ENCODE measurements at regions not wholly inside any gene's neighbourhood (a gene's known extent, or its start where the extent isn't known, plus 50 kb on each side); places are given as distances from the start of the nearest gene placed in this dataset.

- no peak for ATAC-seq
Observed at GRCh38 chr12:124510301-124510970, 57.0 kb downstream of the NCOR2 start.

DNA sequence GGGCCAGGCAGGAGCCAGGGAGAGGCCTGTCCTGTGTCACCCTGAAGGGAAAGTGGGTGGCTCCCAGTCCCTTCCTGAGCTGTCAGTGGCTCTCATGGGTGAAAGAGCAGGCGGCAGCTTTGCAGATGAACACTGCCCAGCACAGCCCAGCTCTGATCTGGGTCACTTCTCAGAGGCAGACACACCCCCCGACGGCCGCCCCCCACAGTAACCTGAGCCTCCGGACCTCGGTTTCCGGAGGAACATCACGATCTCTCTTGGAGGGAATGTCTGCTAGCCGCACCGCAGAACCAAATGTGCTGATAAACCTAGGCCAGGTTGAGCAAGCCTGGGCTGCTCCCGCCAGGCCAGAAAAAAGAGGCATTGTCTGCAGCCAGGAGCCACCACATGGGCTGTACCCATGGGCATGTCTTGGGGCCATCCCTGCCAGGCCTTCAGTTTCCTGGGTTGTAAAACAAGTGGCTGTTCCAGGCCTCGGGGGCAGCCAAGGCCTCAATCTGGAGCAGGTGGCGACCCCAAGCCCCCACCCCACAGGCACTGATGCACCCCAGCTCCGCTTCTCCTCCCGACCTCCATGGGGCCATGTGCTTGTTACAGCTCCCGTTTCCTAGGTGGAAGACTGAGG, 57.6 kb downstream of the NCOR2 start:
- H3K4me1 ChIP-seq, result peaks cover 0 to 9% (median 2%) of the 10 kb centered on the region in 4 donors
- ATAC-seq, result peak; percentile 4 to 26 (median 20)
- H3K27me3 ChIP-seq, result no peaks in the 10 kb centered on the region
- 69% methylated on average over 3 of the region's 16 CpGs for WGBS (ENCODE audit: insufficient coverage, low coverage, low lambda C conversion rate, missing lambda C conversion rate)
- DNase-seq, result no peak
- no peaks in the 10 kb centered on the region for H3K36me3 ChIP-seq
- intact Hi-C loops (cut with DNase I), result loop anchor here in 1 of 2 donors (10.0 kb wide), 1 partner anchor 175 kb away; no protein-coding TSS in a partner anchor
- TF ChIP-seq POLR2A (IDR thresholded peaks at IDR 0.05), result no peak
- TF ChIP-seq CTCF (IDR thresholded peaks at IDR 0.05), result no peak
- H3K9me3 ChIP-seq, result no peaks in the 10 kb centered on the region
- no peak overlapping the region for H3K4me3 ChIP-seq
- H3K27ac ChIP-seq, result no peak overlapping the region

More at GRCh38 chr12:124510301-124510970, 57.0 kb downstream of the NCOR2 start:
- Histone ChIP-seq H3K27me3 (no peaks in the 10 kb centered on the region), H3K4me3 (no peak overlapping the region), H3K9me3 (no peaks in the 10 kb centered on the region), H3K36me3 (no peaks in the 10 kb centered on the region), H3K27ac (no peak overlapping the region), H3K4me1 (peaks cover 0 to 9% (median 2%) of the 10 kb centered on the region in 4 donors)
- 90% methylated on average over 4 of the region's 17 CpGs for WGBS (ENCODE audit: insufficient coverage, low coverage, low lambda C conversion rate, missing lambda C conversion rate)
- intact Hi-C loops (cut with DNase I), result loop anchor here in 1 of 2 donors (10.0 kb wide), 1 partner anchor 174 kb away; no protein-coding TSS in a partner anchor
- DNase-seq, result no peak
- TF ChIP-seq CTCF (IDR thresholded peaks at IDR 0.05) (no peak), POLR2A (IDR thresholded peaks at IDR 0.05) (no peak)

- Histone ChIP-seq H3K36me3 (no peaks in the 10 kb centered on the region), H3K4me1 (peaks cover 0 to 9% (median 2%) of the 10 kb centered on the region in 4 donors), H3K27me3 (no peaks in the 10 kb centered on the region), H3K27ac (no peak overlapping the region), H3K4me3 (no peak overlapping the region), H3K9me3 (no peaks in the 10 kb centered on the region)
- TF ChIP-seq POLR2A (IDR thresholded peaks at IDR 0.05), result no peak
- no peak for TF ChIP-seq CTCF (IDR thresholded peaks at IDR 0.05)
- no CpG with 5 or more reads among the region's 1 CpG for WGBS (ENCODE audit: insufficient coverage, low coverage, low lambda C conversion rate, missing lambda C conversion rate)
- ATAC-seq (no peak), DNase-seq (no peak)
- intact Hi-C loops (cut with DNase I), result no loop called here
Observed at GRCh38 chr12:124509300-124509675, 58.1 kb downstream of the NCOR2 start.

DNA sequence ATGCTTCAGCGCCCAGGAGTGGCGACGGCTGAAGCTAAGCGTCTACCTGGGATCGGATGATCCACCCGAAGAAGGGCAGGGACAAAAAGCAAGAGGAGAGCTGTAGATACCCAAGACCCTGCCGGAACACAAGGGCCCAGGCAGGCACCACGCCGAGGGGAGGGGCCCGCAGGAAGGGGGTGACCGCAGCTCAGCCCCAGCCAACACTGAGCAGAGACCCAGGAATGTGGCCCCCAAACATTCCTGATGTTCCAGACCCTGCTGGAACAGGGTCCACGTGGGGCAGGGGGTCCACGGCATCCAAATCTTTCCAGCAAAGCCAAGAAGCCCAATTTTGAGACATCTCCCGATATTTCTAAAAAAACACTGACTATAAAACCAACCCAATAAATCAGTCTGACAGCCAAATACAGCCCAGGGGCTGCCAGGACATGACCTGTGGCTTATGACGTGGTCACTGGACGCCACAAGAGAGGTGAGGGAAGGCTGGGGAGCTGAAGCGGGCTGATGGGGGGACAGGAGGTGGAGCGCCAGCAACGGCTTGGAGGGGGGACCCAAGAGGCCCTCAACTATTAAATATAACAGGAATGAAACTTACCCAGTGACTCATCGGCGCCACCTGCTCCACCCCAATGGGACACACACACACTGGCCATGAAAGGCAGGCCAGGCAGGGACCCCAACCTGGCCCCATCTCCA, 58.9 kb downstream of the NCOR2 start:
- ATAC-seq, result no peak

More for the DNA sequence above, 58.9 kb downstream of the NCOR2 start:
- no peak for TF ChIP-seq CTCF (IDR thresholded peaks at IDR 0.05)
- no peak for TF ChIP-seq POLR2A (IDR thresholded peaks at IDR 0.05)
- Histone ChIP-seq H3K27me3 (no peaks in the 10 kb centered on the region), H3K9me3 (no peaks in the 10 kb centered on the region), H3K27ac (no peak overlapping the region), H3K4me1 (peaks cover 0 to 9% (median 2%) of the 10 kb centered on the region in 4 donors), H3K36me3 (no peaks in the 10 kb centered on the region), H3K4me3 (no peak overlapping the region)
- intact Hi-C loops (cut with DNase I), result no loop called here
- 76% methylated on average over 11 of the region's 21 CpGs for WGBS (ENCODE audit: insufficient coverage, low coverage, low lambda C conversion rate, missing lambda C conversion rate)
- no peak for DNase-seq

Data from right lobe of liver (tissue), 6 donors.